NCI-H82 (cell line): ENCODE measurements at regions not wholly inside any gene's neighbourhood (a gene's known extent, or its start where the extent isn't known, plus 50 kb on each side); places are given as distances from the start of the nearest gene placed in this dataset.

ENCODE experiments used
- DNase-seq: peaks from one replicate; lab custom pipeline; 2025; lab: John Stamatoyannopoulos, UW

DNA sequence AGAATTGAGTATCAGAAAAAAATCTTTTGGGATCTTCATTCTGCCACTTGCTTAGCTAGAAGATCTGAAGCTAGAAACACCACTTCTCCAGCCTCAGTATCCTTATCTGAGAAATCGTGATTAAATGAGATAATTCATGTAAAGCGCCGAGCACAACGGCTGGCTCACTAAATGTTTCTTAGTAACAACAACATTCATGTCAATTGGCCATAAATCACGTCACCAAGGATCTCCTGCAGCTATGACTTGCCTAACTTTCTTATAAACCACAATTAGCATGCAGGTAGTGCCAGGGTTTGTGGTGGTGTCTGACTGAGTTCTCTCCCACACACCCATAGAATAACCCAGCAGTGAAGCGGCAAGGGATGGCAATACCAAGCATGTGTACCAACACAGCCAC, 501.3 kb downstream of the EFNB2 start:
- DNase-seq, result no peak

DNA sequence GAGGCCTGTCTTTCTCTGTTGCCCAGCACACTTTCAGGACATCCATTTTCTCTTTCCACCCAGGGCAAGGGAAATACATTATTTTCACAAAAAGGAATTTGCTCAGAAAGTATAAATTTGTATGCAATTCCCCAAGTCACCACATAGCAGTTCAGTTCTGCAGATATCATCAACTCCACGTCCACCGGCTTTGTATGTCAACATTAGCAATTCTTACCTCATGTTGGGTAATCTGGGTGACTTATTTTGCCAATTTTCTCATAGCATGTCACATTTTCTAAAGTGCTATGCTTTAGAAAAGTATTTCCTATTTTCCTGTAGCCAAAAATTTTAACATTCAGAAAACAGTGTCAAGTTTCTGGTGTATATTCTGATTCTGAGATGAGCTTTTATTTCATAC, 501.8 kb downstream of the EFNB2 start:
- DNase-seq, result no peak

DNA sequence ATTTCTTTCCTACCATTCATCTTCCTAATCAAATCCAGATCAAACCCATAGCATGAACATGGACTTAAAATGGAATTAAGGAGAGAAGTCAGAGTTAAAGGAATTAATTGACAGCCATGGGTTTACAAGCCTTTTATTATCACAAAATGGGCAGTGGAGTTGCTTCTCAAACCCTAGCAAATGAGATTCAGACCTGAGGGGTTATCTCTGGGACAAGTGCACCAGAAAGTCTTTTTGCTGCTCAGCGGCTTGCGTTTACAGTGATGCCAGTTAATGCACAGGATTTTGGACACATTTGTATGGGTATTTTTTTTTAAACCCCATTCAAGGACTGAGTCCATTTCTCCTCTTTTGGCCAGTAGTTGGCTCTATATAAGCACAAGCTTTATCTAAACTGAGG, 503.0 kb downstream of the EFNB2 start:
- peak; percentile 75 for DNase-seq

DNA sequence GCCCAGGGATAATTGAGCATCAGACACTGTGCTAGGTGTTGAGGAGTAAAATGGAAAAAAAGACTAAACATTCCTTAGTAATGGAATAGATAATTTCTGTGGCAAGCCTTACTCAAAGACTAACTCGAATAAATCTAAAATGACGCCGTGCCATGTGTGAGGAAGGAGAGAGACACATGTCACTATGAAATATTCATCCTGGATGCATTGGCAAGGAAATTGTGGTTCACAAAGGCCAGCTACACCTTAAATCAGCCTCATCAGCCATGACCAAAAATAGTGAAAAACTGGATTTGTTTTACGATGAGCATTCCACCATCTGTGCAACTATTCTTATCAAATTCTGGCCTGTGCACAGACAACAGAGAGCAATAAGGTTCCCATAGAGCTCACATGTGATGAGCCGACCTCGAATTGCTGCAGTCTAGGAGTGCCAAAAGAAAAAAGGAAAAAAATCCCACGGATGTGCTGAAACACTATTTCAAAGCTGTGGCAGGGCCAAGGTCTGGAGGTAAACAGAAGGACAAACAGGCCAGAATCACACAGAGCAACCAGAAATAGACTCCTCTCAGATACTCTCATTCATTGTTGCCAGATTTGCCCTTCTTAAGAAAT, 505.7 kb downstream of the EFNB2 start:
- DNase-seq, result no peak

DNA sequence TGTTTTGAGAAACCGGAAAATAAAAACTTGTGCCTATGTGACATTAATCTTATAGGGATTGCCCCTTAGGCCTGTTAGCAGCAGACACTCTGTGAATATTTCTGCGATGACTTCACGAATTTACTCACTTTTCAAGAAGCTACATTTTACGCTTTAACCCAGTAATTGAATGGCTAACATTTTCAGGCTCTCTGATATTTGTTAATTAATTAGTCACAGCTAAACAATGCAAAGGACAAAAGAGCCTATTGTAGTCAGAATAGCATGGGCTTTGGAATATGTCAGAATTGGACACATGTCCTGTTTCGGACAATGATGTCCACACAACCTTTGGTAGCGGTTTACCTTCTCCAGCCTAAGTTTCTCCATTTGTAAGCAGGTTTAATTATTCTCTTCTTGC, 506.6 kb downstream of the EFNB2 start:
- no peak for DNase-seq

DNA sequence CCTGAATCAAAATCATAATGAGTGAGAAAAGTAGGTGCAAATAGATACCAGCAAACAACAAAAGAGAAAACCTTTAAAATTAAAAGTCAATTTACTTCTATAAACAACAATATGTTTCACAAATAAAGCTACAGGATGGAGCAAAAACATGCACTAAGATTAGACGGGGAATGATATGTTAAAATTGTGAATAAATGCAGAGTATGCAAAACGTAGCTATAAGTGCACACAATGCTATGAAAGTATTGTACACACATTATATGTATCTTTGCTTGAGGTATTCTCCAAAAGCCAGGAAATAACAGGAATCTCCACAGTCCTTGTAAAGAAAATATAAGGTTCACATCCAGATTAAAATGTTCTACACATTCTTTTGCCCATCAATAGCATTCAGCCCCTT, 523.9 kb downstream of the EFNB2 start:
- DNase-seq, result no peak

DNA sequence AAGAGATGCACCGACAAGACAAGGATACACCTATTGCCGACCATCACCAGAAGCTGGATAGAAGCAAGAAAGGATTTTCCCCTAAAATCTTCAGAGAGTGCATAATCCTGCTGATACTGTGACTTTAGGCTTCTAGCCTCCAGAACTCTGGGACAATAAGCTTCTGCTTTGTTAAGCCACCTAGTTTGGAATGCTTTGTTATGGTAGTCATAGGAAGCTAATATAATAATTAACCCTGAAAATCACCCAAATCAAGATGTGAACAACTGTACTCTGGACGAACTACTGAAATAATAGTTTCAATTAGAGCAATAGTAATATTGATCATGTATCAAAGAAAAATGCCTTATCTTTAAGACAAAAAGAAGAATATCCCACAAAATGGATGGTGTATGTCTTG, 524.6 kb downstream of the EFNB2 start:
- DNase-seq, result no peak

DNA sequence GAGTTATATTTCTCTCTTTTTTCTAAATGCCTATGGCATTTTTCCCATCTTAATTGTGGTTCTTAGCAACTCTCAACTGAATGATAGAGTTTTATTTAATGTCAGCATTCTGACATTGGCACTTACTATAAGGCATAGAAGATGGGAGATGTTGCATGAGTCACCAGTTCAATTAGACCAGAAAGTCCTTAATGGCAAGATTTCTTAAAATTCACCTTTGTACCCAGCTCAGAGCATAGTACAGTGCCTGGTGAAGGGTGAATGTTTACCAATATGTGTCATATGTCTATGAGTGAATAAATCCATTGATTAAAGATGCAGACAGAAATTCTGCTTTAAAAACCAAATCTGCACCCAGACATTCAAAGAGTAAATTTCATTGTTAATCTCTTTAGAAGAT, 526.9 kb downstream of the EFNB2 start:
- DNase-seq, result no peak

DNA sequence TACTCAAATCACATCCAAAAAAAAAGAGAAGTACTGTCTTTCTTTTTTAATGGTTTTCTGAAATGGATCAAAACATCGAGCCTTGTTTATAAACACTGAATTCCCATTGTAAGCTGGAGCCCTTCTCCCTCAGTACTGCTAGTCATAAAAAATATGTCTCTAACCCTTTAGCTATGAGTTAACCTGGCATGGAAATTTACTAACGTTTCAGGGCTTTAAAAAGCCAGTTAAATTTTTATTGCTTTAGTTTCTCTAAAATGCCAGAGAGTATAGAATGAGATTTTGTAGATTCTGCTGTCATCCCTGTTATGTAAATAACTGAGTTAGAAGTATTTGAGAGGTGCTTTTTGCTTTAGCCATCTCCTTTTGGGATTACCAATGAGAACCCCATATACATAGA, 528.3 kb downstream of the EFNB2 start:
- no peak for DNase-seq

DNA sequence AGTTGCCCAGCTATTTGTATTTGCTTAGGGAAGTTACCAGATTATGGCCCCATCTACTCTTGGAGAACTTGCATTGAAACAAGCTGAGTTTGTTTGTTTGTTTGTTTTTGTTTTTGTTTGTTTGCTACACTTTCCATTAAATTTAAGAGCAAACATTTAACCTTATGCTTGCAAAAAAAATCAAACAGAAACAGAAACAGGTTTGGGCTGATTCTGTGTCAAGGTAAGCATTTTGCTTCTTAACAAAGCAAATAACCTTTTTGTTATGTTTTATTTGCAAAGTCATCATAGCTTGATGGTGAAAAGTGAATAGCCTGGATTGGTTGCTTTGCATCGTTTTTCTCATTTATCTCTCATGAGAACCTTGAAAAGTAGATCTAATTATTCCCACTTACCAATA, 531.8 kb downstream of the EFNB2 start:
- no peak for DNase-seq

DNA sequence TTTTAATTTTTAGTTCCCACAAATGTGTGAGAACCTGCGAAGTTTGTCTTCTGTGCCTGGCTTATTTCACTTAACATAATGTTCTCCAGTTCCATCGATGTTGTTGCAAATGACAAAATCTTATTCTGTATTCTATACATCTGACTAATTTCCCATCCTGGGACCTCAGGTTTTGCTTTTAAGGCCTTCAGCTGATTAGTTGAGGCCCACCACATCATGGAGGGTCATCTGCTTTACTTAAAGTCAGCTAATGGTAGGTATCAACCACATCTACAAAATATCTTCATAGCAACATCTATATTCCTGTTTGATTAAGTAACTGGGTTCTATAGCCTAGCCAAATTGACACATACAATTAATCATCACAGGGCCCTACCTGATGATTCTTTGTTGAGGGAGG, 534.0 kb downstream of the EFNB2 start:
- no peak for DNase-seq

DNA sequence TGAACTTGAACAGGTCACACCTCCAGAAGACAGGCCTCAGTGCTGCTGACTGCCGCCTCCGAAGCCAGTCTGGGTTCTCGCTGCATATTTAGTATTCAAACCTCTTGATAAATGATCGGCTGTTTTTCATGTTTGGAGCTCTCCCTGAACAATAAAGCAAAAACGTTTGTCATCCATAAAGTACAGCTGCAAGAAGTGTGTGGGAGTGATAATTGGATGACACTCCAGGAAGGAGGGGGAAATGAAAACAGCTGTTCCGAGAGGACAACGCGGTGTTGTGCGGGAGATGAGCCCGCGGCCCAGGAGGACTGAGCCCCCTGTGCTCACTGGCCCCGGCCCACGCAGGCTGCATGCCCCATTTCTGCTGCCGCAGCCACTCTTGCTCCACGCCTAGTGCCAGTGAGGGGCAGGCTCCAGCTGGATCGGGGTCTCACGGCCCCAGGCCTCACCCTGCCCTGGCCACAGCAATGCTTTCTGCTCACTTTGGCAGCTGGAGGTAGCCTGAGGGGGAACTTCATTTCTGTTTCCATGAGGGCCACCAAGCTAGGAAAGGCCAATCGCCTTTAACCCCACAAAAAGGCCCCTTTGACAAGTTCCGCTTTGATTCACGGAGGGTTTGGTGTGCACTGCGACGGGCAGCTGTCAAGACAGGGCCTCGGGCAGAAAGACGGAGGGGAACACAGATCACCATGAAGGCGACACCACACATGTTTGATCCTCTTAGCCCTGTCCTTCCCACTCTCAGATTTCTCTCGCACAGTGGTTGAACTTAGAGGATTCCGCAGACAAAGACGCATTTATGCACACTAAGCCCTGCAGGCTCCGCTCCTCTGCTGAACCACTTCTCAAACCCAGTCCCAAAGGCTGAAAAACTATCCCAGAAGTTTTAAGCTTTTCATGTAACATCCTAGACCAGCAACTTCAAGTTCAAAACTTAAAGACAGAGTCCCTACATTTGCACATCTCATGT, 537.6 kb downstream of the EFNB2 start:
- peak; percentile 81 for DNase-seq

DNA sequence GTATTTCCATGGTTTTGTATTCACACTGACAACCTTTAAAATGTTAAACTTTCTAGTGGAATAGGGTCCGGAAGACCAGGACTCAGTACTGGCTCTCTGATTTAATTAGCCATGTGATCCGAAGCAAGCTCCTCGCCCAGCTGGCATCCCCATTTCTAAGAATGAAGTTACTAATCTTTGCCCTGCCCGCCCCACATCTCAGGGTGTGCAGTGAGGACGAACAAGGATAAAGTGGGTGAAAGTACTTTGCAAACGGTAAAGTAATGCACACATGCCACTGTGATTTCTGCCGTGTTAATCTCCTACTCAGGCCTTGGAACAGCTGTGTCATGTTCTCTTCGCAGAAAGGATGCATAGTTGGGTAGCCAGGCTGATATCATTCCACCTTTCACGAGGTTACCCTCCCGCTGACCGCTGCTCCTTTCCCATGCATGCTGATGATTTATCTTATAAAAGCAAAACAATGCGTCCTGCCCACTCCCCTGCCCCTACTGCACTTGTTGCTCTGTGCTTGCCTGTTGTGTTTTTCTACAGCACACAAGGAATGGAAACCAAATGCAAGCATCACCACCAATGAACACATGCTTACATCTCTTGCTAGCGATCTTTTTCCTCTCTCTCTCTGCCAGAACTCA, 539.0 kb downstream of the EFNB2 start:
- peak; percentile 94 for DNase-seq

DNA sequence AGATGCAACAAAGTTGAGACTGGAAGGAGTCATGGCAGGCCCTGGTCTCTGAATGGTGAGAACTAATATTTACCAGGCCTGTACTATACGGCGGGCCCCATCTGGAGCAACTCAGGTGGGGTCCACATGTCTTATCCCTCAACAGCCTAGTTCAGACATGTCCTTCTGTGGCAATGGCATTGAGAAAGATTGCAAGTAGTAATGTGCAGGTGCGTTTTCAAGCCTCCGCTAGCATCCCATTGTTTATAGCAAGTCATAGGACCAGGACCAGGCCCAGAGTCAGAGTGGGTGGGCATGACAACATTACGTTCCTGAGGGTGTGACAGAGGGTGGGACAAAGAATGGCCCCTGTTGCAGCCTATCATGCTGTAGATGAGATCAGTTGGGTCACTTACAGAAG, 541.1 kb downstream of the EFNB2 start:
- no peak for DNase-seq

DNA sequence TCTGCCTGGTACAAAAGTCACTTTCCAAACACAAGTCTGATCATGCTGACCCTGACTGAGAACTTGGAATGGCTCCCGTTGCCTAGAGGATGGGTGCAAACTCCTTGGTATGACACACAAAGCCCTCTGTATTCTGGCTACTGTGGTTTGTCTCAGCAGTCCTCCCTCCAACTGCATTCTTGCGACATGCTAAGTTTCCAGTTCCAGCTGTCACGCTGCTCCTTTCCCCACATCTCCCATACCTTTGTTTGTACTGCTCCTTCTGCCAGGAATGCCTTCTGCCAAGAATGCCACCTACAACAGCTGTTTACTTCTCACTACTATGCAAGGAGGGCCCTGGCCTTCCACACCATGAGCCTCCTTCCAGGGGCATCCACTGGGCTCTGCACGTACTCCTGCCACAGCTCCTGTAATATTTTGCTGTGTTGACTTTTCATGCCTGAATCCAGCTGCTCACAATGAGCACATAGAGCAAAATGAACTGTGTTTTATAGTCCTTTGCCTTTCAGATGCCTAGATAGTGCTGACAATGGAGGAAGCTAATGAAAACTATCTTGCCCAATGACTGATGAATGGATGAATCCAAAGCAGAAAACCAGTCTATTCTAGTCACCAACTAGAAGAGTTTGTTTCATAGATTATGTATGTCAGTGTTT, 543.7 kb downstream of the EFNB2 start:
- no peak for DNase-seq

DNA sequence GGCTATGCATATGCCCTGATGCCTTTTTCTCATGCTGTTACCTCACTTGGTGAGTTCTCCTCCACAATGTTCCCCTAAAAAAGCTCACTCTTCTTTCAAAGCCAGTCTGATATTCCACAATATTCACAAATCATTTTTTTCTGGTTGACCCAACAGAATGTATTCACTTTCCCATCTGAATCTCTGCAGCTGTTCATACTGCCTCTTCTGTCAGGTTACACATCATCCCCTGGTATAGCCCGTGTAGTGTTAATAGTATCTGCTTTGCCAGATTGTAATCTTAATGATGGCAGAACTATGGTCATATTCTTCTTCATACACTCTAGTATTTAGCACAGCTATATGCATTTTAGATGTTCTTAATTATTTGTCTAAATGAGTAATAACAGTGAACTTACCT, 544.3 kb downstream of the EFNB2 start:
- no peak for DNase-seq

DNA sequence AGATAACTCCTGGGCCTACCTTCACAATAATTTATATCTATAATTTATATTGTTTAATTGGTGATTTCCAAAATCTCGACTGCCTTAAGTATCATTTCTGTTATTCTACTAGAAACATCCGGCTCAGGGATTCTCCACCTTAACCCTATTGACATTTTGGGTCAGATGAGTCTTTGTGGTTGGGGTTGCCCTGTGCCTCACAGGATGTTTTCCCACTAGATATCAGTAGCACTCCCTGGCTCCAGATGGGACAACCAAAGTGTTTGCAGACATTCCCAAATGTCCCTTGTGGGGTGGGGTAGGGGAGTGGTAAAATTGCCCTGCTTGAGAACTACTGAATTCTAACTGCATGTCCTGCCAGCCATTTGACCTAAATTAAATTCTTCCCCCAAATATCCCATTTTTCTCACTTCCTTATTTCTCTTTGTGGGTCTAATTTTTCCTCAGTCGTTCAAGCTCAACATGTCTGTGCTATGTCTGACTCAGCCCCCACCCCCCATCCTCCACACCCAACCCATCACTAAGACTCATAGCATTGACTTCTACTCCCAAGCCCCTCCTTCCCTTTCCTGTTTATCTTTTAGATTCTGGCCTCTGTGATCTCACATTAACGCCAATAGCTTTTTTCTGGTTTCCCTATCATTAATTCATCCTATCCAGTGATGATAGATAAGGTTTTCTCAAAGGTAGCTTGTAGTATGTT, 545.1 kb downstream of the EFNB2 start:
- no peak for DNase-seq

DNA sequence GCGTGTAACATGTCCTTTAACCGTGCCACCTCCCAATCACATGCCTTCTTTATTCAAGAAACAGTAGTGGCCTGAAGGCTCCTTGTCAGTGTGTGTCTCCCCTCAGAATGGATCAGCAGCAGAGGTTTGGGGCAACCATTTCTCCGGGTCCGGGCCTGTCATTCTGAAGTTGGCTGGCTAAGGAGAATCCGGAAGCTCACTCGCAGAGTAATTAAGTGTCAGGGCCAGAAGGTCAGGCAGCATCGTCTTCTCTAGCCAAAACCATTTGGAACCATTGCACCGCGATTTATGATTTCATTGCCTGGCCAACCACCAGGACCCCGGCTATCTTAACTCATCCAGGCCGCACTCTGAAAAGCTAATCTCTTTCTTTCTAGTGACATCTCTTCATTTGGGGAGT, 550.8 kb downstream of the EFNB2 start:
- DNase-seq, result no peak

DNA sequence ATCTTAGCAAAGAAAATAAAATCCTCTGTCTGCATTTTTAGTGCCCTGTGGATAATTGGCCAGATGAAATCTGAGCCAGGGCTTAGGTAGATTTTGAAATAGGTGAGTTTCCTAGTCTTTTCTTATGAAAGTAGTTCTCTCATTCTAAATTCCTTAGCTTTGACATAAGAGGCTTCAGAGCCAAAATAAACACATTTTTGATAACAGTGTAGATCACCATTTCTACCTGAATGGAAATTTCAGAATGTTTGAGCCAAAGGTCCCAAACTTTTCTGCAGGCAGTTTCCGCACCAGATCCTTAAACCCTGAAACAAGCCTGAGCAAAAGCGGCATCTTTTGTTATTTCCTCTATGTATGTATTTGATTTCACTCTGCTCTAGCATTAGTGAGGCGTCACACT, 551.2 kb downstream of the EFNB2 start:
- no peak for DNase-seq

DNA sequence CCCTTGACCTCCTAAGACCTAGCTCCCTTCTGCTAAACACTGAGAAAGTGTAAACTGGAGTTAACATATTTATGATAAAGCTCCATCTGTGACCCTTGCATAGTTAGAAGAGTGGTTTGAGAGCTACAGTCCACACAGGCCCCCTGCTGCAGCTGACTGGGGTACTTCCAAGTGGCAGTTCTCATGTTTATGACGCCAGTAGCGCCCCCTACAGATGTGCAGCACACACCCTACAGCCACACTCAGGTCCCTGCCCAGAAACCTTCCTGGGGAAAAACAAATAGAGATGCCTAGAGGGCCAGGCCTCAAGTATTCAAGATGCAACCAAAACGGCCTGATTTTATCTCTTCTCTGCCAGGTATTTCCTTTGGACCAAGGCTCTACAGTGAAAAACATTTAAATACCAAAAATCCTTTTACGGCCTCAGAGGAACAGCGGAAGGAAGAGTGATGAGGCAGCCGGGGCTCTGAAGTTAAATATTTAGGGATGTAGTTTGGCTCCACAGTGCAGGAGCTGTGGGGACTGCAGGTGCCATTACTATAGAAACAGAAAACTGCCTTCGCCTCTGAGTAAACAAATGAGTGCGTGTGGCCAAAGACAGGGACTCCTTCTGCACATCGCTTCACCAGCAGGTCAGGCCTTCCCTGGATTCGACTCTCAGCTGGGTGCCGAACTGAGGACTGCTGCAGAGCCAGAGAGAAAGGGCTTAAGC, 553.1 kb downstream of the EFNB2 start:
- peak; percentile 35 for DNase-seq
